ENCODE measurements at regions not wholly inside any gene's neighbourhood (a gene's known extent, or its start where the extent isn't known, plus 50 kb on each side); places are given as distances from the start of the nearest gene placed in this dataset.
"Not testable (repeated sequence)": the region's sequence is repeated elsewhere in the genome, so short reads cannot be mapped to it uniquely, and the experiment has no call there.

DNA sequence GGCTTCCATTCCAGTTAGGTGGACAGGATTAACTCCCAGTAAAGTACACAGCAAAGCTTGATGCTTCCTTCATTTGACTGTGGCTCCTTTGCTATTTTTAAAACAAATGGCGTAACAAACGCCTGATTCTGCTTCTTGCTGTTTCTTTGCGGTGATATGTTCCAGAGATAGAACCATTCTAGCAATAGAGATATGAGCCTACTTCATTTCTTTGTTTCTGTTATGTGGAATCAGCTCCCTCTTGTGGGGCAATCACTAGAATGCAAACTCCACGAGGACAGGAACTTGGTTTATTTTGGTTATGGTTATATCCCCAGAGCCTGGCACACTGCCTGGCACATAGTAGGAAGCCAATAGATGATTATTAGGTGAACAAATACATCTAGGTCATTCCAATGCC is 122.6 kb upstream of the SLC6A11 start:
- Mint-ChIP-seq H3K36me3 (ENCODE audit: insufficient read depth) (peaks cover 7% of the 10 kb centered on the region), H3K27me3 (peaks cover 24 to 60% of the 10 kb centered on the region in 2 donors), H3K4me3 (no peak overlapping the region), H3K27ac (no peak overlapping the region), H3K4me1 (ENCODE audit: low read depth in 2 of 2) (no peaks in the 10 kb centered on the region), H3K9me3 (no peaks in the 10 kb centered on the region)
- ATAC-seq (replicated peaks) (no peak), DNase-seq (no peak)

GRCh38 chr3:10694179-10694578 is 121.8 kb upstream of the SLC6A11 start:
- Mint-ChIP-seq H3K4me3 (no peak overlapping the region), H3K27me3 (peaks cover 24 to 62% of the 10 kb centered on the region in 2 donors), H3K9me3 (no peaks in the 10 kb centered on the region), H3K4me1 (ENCODE audit: low read depth in 2 of 2) (no peaks in the 10 kb centered on the region), H3K27ac (no peak overlapping the region), H3K36me3 (ENCODE audit: insufficient read depth) (peaks cover 7% of the 10 kb centered on the region)
- DNase-seq, result no peak
- ATAC-seq (replicated peaks), result no peak

GRCh38 chr3:10695186-10695585 is 120.8 kb upstream of the SLC6A11 start:
- H3K27ac Mint-ChIP-seq; H3K4me3 Mint-ChIP-seq; H3K9me3 Mint-ChIP-seq; H3K4me1 Mint-ChIP-seq (ENCODE audit: low read depth in 2 of 2); H3K36me3 Mint-ChIP-seq (ENCODE audit: insufficient read depth); DNase-seq; ATAC-seq (replicated peaks): not testable (repeated sequence)
- H3K27me3 Mint-ChIP-seq, result peaks cover 24 to 59% of the 10 kb centered on the region in 2 donors

- ATAC-seq (replicated peaks) (no peak), DNase-seq (no peak)
- Mint-ChIP-seq H3K27me3 (peaks cover 26 to 65% of the 10 kb centered on the region in 2 donors), H3K27ac (no peak overlapping the region), H3K4me3 (no peak overlapping the region), H3K9me3 (no peaks in the 10 kb centered on the region), H3K4me1 (ENCODE audit: low read depth in 2 of 2) (no peaks in the 10 kb centered on the region), H3K36me3 (ENCODE audit: insufficient read depth) (peaks cover 3% of the 10 kb centered on the region)
Observed at GRCh38 chr3:10695595-10696285, 120.3 kb upstream of the SLC6A11 start.

- Mint-ChIP-seq H3K27ac (no peak overlapping the region), H3K27me3 (peaks cover 44 to 75% of the 10 kb centered on the region in 2 donors), H3K4me3 (no peak overlapping the region), H3K9me3 (no peaks in the 10 kb centered on the region), H3K36me3 (ENCODE audit: insufficient read depth) (peaks cover 3% of the 10 kb centered on the region), H3K4me1 (ENCODE audit: low read depth in 2 of 2) (no peaks in the 10 kb centered on the region)
- DNase-seq (no peak), ATAC-seq (replicated peaks) (no peak)
Observed at GRCh38 chr3:10697918-10698317, 118.1 kb upstream of the SLC6A11 start.

GRCh38 chr3:10700821-10701220 is 115.2 kb upstream of the SLC6A11 start:
- no peak overlapping the region for H3K4me3 Mint-ChIP-seq
- no peak for DNase-seq
- ATAC-seq (replicated peaks), result no peak
- no peak overlapping the region for H3K27ac Mint-ChIP-seq
- H3K4me1 Mint-ChIP-seq (ENCODE audit: low read depth in 2 of 2), result peaks cover 0 to 3% of the 10 kb centered on the region in 2 donors
- H3K36me3 Mint-ChIP-seq (ENCODE audit: insufficient read depth), result peaks cover 3% of the 10 kb centered on the region
- no peaks in the 10 kb centered on the region for H3K9me3 Mint-ChIP-seq
- H3K27me3 Mint-ChIP-seq, result peaks cover 65 to 85% of the 10 kb centered on the region in 2 donors

GRCh38 chr3:10702961-10703740 is 112.9 kb upstream of the SLC6A11 start:
- no peak for ATAC-seq (replicated peaks)
- Mint-ChIP-seq H3K36me3 (ENCODE audit: insufficient read depth) (no peaks in the 10 kb centered on the region), H3K4me3 (no peak overlapping the region), H3K27me3 (peaks cover 65 to 84% of the 10 kb centered on the region in 2 donors), H3K4me1 (ENCODE audit: low read depth in 2 of 2) (peaks cover 0 to 11% of the 10 kb centered on the region in 2 donors), H3K27ac (no peak overlapping the region), H3K9me3 (no peaks in the 10 kb centered on the region)
- no peak for DNase-seq

DNA sequence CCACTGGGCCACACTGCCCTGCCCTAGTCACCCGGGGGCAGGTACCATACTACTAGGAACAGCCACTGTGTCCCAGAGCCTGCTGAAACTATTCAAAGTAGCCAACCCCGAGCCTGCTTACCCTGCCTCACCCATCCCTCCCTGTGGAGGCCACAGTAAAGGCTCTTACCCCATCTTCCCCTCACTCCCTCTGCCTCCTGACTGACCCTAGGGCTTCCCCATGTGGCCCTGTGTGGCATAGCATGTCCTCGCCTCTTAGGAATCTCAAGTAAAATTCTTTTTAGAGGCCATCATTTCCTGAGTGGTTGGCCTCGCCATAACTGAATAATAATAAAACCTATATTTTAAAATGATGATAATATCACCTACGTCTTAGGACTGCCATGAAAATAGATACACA is 112.2 kb upstream of the SLC6A11 start:
- Mint-ChIP-seq H3K9me3 (no peaks in the 10 kb centered on the region), H3K27me3 (peaks cover 71 to 86% of the 10 kb centered on the region in 2 donors), H3K36me3 (ENCODE audit: insufficient read depth) (no peaks in the 10 kb centered on the region), H3K4me3 (no peak overlapping the region), H3K4me1 (ENCODE audit: low read depth in 2 of 2) (peaks cover 0 to 11% of the 10 kb centered on the region in 2 donors), H3K27ac (no peak overlapping the region)
- DNase-seq (no peak), ATAC-seq (replicated peaks) (no peak)

DNA sequence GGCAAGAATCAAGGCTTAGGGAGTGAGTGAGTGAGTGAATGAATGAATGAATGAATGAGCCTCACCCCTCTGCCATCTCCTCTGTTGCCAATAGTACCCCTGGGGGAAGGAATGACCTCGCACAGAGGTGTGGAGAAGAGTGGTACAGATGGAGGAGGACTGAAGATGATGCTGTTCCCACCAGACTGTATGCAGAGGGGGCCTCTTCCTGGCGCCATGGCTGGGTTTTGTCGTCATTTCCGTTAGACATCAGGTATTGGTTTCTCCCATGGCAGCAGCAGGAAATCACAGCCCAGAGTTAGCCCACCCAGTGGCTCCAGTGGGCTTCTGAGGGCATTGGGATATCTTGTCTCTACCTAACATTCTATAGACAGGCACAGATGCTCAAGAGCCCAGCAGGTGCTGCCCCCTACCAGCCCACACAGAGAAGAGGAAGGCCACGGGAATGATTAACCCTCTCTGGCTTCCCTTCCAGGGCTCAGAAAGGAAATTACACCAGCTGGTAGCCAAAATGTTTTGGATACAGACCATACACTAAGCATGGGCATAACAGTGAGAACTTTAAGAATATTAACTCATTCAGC is 109.8 kb upstream of the SLC6A11 start:
- H3K9me3 Mint-ChIP-seq, result no peaks in the 10 kb centered on the region

DNA sequence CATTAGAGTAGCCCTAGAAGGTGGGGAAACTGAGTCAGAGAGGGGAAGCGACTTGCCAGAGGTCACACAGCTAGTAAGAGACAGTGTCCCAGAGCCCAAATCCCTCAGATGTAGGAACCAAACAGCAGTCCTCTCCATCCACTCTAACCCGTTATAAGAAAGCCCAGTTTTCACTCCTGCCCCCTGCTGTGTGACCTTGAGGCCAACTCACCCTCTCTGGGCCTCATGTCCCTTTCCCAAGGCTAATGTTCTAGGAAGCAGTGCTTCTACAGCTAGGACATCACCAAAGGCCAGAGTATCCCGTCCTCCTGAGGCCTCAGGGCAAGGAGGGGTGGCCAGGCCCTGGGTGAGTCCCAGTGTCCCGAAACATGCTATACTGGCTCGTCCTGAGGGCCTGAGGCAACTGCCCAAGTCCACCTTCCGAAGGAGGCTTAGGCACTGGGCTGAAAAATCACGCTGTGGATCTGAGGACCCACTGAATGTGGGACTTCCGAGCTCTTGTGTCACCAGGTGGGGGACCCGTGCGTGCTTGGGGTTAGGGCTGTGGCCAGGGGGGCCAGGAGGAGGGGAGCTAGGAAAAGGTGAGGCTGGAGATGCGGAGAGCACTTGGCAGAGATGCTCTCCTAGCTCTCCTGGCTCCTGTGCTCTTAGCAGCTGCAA is 109.2 kb upstream of the SLC6A11 start:
- Mint-ChIP-seq H3K36me3 (ENCODE audit: insufficient read depth) (no peaks in the 10 kb centered on the region), H3K4me1 (ENCODE audit: low read depth in 2 of 2) (peaks cover 0 to 13% of the 10 kb centered on the region in 2 donors), H3K4me3 (peak overlapping the region; percentile 29 to 63), H3K27ac (no peak overlapping the region), H3K27me3 (peaks cover 80 to 85% of the 10 kb centered on the region in 2 donors), H3K9me3 (no peaks in the 10 kb centered on the region)
- DNase-seq, result no peak
- ATAC-seq (replicated peaks), result no peak

More for the DNA sequence above, 109.8 kb upstream of the SLC6A11 start:
- ATAC-seq (replicated peaks), result no peak
- Mint-ChIP-seq H3K4me1 (ENCODE audit: low read depth in 2 of 2) (peaks cover 0 to 13% of the 10 kb centered on the region in 2 donors), H3K4me3 (no peak overlapping the region), H3K27me3 (peaks cover 86 to 89% of the 10 kb centered on the region in 2 donors), H3K36me3 (ENCODE audit: insufficient read depth) (no peaks in the 10 kb centered on the region), H3K27ac (no peak overlapping the region)
- no peak for DNase-seq

- Mint-ChIP-seq H3K27me3 (peaks cover 77 to 91% of the 10 kb centered on the region in 2 donors), H3K36me3 (ENCODE audit: insufficient read depth) (no peaks in the 10 kb centered on the region), H3K4me3 (peak overlapping the region; percentile 29 to 63), H3K4me1 (ENCODE audit: low read depth in 2 of 2) (peaks cover 0 to 13% of the 10 kb centered on the region in 2 donors), H3K27ac (no peak overlapping the region), H3K9me3 (no peaks in the 10 kb centered on the region)
- ATAC-seq (replicated peaks), result no peak
- no peak for DNase-seq
Observed at GRCh38 chr3:10707400-10708215, 108.4 kb upstream of the SLC6A11 start.

GRCh38 chr3:10708216-10708893 is 107.7 kb upstream of the SLC6A11 start:
- H3K4me3 Mint-ChIP-seq, result peak overlapping the region in 1 of 2 donors; percentile 59
- DNase-seq, result no peak
- ATAC-seq (replicated peaks), result no peak
- peaks cover 0 to 13% of the 10 kb centered on the region in 2 donors for H3K4me1 Mint-ChIP-seq (ENCODE audit: low read depth in 2 of 2)
- no peak overlapping the region for H3K27ac Mint-ChIP-seq
- H3K36me3 Mint-ChIP-seq (ENCODE audit: insufficient read depth), result no peaks in the 10 kb centered on the region
- H3K27me3 Mint-ChIP-seq, result peaks cover 78 to 91% of the 10 kb centered on the region in 2 donors
- H3K9me3 Mint-ChIP-seq, result no peaks in the 10 kb centered on the region
